AG09309 (cell line): ENCODE measurements at regions not wholly inside any gene's neighbourhood (a gene's known extent, or its start where the extent isn't known, plus 50 kb on each side); places are given as distances from the start of the nearest gene placed in this dataset.

Source experiments
- DNase-seq: peaks from one replicate; pipeline ENCODE4 v3.0.0-alpha.2; 2010; ENCODE audit warnings: low read depth
- H3K4me3 ChIP-seq: 2 replicates; pipeline ENCODE4 v1.5.1; 2011; ENCODE audit warnings: mild to moderate bottlenecking, low read depth, low read length, moderate library complexity; ENCODE audit not compliant: control insufficient read depth
- TF ChIP-seq, protein P1 (sequence below): IDR thresholded peaks from 2 replicates; pipeline ENCODE4 v1.5.1; 2011; ENCODE audit warnings: mild to moderate bottlenecking, low read depth, low read length, inconsistent platforms; ENCODE audit not compliant: insufficient read depth, control insufficient read depth; ENCODE audit errors: missing control alignments

DNA sequence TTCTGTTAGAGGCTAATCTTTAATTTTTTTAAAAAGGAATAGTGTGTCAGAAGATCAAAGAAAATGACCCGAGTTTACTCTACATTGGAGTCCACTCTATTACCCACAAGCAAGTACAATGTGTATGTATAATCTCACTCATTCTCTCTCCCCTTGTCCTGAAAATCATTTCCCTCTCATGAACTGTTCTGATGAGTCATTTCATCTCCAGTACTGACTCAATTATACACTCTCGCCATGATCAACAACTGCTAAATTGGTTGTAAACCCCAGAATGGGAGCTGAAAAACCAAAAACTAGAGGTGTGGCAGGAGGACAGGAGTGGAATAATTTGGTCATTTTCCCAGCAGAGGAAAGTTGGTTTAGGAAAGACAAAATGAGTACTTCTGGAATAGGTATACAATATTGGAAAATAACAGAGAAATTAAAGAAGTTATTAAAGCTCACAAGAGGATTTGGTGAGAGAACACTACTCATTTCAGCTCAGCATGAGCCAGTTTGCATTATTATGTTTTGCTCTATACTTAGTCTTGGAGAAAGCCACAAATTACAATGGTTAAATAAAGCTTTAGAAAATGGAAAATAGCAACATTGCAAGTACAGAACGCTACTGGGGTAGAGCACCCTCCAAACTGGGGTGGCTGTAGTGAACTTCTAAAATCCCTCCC lies 144.3 kb upstream of the PFN2 start:
- no peak overlapping the region for H3K4me3 ChIP-seq
- DNase-seq = no peak
- TF ChIP-seq, protein P1, sequence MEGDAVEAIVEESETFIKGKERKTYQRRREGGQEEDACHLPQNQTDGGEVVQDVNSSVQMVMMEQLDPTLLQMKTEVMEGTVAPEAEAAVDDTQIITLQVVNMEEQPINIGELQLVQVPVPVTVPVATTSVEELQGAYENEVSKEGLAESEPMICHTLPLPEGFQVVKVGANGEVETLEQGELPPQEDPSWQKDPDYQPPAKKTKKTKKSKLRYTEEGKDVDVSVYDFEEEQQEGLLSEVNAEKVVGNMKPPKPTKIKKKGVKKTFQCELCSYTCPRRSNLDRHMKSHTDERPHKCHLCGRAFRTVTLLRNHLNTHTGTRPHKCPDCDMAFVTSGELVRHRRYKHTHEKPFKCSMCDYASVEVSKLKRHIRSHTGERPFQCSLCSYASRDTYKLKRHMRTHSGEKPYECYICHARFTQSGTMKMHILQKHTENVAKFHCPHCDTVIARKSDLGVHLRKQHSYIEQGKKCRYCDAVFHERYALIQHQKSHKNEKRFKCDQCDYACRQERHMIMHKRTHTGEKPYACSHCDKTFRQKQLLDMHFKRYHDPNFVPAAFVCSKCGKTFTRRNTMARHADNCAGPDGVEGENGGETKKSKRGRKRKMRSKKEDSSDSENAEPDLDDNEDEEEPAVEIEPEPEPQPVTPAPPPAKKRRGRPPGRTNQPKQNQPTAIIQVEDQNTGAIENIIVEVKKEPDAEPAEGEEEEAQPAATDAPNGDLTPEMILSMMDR = no peak

DNA sequence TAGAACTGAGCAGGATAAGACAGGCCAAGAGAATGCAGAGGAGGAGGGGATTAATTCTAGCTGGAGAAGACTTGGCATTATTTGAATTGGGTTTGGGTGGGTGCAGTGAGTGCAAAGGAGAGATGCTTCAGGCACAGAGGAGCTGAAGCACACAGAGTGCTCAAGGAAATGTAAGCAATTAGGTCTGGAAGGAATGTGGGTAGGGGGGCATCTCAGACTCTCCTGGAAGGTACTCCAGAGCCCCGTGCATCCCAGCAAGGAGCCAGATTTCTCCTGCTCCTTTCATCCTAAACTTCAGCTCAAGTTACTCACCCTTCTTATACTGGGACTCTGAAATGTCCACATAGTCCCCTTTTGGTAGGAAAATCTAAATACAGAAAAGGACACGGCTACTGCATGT lies 143.6 kb upstream of the PFN2 start:
- H3K4me3 ChIP-seq = no peak overlapping the region
- TF ChIP-seq, protein P1 = no peak
- no peak for DNase-seq

DNA sequence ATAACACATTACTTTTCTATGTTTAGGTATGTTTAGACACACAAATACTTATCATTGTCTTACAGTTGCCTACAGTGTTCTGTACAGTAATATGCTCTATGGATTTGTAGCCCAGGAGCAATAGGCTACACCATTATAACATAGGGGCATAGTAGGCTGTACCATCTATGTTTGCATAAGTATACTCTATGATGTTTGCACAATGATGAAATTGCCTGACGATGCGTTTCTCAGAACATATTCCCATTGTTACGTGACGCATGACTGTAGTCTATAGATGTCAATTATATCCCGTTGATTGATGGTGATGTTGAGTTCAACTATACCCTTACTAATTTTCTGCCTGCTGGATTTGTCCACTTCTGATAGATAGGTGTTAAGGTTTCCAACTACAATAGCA lies 139.4 kb upstream of the PFN2 start:
- TF ChIP-seq, protein P1 = no peak
- no peak for DNase-seq
- H3K4me3 ChIP-seq = no peak overlapping the region

DNA sequence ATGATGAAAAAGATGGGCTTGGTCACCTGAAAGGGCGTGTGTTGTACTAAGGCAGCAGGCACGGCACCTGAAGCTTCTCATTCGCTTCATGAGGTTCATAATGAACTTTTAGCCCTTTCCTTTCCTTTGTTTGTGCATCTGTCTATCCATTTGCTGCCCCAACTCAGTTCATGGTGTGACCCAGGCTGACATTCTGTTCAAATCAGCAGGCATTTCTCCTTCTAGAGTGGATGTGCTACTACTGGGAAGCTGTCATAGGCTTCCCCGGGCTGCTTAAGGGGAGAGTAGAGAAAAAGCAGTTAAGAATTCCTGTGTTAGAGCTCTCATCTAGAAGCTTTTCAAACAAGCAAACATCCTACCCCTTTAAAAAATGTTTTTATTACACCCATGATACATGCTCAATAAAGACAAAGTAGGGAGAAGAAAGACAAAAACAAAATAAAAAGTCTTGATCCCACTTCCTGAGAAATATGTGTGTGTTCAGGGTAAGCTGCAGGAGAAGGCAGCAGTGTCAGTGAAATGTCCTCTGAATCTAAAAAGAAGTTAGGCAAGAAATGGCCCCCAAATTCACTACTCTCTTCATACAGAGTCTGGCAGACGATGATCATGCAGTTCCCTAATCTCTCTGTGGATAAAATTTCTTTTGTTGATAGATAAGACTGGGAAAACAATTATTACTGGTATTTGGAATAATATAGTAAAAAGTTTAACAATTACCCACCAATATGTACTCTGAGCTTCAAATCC lies 136.9 kb upstream of the PFN2 start:
- H3K4me3 ChIP-seq = no peak overlapping the region
- TF ChIP-seq, protein P1 = no peak
- no peak for DNase-seq

DNA sequence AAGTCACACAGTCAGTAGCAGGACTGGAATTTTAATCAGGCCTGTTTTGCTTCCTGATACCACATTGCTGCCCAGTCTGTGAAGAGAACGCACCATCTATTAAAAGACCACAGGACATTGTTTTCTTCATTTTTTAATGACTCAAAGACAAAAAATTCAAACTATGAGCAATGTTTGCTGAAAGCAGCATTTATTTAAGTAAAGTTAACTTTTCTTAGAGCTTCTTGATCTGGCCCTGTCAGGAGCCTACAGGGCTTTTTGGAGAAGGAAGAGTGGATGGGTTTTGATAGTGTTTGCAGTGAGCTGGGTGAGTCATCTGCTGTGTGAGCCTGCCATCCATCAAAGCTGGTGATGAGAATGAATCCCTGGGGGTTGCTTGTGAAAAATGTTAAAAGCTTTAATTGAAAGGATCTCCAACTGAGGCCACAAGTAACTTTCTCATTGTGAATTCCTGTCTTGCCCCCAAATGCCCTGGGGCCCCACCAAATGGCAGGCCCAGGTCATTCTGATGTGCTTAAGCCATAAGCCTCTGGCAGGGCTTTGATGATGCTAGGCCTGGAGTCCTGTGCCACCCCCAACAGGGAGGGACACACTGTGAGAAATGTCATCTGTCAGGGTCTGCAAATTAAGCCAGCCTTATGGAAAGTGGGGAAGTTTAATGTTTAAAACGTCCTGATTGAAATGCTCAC lies 136.2 kb upstream of the PFN2 start:
- TF ChIP-seq, protein P1 = no peak
- DNase-seq = peak; percentile 92
- no peak overlapping the region for H3K4me3 ChIP-seq

DNA sequence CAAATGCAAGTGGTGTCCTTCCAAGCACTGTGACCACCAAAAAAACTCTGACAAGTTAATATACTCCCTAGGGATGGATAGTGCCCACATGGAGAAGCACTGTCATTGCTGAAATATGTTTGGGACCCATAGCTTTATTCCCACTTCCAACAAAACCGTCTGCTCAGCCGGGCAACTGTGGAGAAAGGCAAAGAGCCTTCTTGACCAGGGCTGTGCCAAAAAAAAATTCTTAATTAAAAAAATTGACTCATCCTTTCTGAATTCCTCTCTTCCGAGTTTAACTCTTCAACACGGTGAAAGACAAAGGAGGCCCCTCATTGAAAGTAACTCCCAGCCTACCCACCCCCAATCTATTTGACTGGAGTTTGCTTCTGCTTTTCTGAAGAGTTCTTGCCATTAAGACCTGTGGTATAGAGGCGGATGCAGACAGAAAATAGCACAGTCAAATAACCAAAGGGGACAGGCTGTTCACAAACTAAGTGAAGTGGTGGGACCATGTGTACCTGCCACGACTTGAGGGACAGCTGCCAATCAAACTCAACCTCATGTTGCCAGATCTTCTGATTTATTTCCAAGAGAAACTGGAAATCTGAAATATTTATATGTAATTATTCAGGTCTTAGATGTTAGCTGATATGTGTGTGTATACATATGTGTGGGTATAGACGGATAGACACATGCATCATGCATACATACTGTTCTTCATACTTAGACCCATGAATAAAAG lies 135.4 kb upstream of the PFN2 start:
- no peak overlapping the region for H3K4me3 ChIP-seq
- DNase-seq = no peak
- TF ChIP-seq, protein P1 = no peak
